ENCODE measurements at regions not wholly inside any gene's neighbourhood (a gene's known extent, or its start where the extent isn't known, plus 50 kb on each side); places are given as distances from the start of the nearest gene placed in this dataset.

- ATAC-seq (no peak), DNase-seq (no peak)
- H3K4me3 Mint-ChIP-seq, result no peak overlapping the region
- peaks cover 20% of the 10 kb centered on the region for H3K27me3 Mint-ChIP-seq
- no peak overlapping the region for H3K27ac Mint-ChIP-seq
- no peaks in the 10 kb centered on the region for H3K9me3 Mint-ChIP-seq
- H3K4me1 Mint-ChIP-seq, result no peaks in the 10 kb centered on the region
These were observed 61.0 kb downstream of the MRGPRX1 start for GRCh38 chr11:18878211-18878610.

DNA sequence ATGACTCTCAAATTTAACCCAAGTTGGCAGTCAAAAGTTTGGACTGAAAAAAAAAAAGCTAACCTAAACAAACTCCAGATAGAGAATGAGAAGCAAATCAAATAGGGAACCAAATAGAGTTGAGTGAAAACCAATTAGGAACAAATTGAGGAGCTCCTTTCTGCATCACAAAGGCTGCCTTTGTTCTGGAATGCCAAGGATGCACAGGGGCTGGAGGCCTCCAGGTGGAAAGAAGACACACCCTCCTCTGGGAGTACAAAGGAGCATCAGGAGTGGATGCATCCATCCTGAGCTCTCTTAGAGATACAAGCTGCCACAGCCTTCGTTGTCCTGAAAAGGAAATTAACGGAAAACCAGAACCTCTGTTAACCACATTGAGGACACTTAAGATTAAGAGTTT is 73.3 kb downstream of the MRGPRX1 start:
- DNase-seq (no peak), ATAC-seq (no peak)
- H3K9me3 Mint-ChIP-seq, result no peaks in the 10 kb centered on the region
- H3K4me3 Mint-ChIP-seq, result no peak overlapping the region
- H3K27ac Mint-ChIP-seq, result no peak overlapping the region
- peaks cover 29% of the 10 kb centered on the region for H3K27me3 Mint-ChIP-seq
- no peaks in the 10 kb centered on the region for H3K4me1 Mint-ChIP-seq

- no peak overlapping the region for H3K4me3 Mint-ChIP-seq
- no peak overlapping the region for H3K27ac Mint-ChIP-seq
- ATAC-seq, result no peak
- DNase-seq, result no peak
- H3K9me3 Mint-ChIP-seq, result no peaks in the 10 kb centered on the region
- H3K27me3 Mint-ChIP-seq, result peaks cover 31% of the 10 kb centered on the region
- no peaks in the 10 kb centered on the region for H3K4me1 Mint-ChIP-seq
These were observed 73.7 kb upstream of the PTPN5 start for GRCh38 chr11:18865261-18865660.

DNA sequence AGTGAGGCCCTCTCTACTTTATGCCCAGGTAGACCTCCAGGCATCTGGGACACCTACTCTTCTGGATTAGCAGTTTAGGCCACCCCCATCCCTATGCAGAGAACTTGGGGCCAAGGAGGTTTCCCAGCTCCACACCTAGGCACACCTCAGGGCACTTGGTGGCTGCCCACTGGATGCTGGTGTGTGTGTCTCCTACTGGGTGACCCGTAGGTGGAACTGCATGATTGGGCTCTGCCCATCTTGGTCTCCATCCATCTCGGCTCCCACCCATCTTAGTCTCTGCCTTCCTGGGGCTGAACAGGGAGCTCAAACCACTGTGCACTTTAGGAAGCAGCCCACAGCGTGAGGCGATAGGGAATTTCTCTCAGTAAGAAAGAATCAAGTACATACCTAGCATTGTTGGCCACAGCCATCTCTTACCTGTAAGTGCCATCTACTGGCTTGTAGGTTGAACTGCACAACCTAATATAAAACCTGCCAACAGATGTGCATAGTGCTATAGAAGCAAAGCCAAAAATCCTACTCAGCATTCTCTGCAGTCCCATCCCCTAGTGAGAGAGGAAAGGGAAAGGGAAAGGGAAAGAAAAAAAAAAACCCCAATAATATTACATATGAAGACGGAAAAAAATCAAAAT is 61.6 kb upstream of the PTPN5 start:
- H3K4me1 Mint-ChIP-seq, result no peaks in the 10 kb centered on the region
- H3K27me3 Mint-ChIP-seq, result peaks cover 43% of the 10 kb centered on the region
- peak; percentile 55 for ATAC-seq
- H3K27ac Mint-ChIP-seq, result no peak overlapping the region
- no peak for DNase-seq
- no peak overlapping the region for H3K4me3 Mint-ChIP-seq
- H3K9me3 Mint-ChIP-seq, result peaks cover 0 to 14% of the 10 kb centered on the region in 2 donors

- peaks cover 41% of the 10 kb centered on the region for H3K27me3 Mint-ChIP-seq
- no peak for DNase-seq
- ATAC-seq, result no peak
- H3K4me3 Mint-ChIP-seq, result no peak overlapping the region
- H3K27ac Mint-ChIP-seq, result no peak overlapping the region
- peaks cover 0 to 7% of the 10 kb centered on the region in 2 donors for H3K9me3 Mint-ChIP-seq
- H3K4me1 Mint-ChIP-seq, result no peaks in the 10 kb centered on the region
These were observed 57.8 kb upstream of the PTPN5 start for GRCh38 chr11:18849406-18849805.

- H3K9me3 Mint-ChIP-seq, result peaks cover 10 to 16% of the 10 kb centered on the region in 2 donors
- peaks cover 49% of the 10 kb centered on the region for H3K27me3 Mint-ChIP-seq
- H3K4me1 Mint-ChIP-seq, result no peaks in the 10 kb centered on the region
- ATAC-seq (peak; percentile 46), DNase-seq (no peak)
- H3K27ac Mint-ChIP-seq, result no peak overlapping the region
- no peak overlapping the region for H3K4me3 Mint-ChIP-seq
These were observed 53.3 kb upstream of the PTPN5 start for GRCh38 chr11:18844753-18845367.
